NK-92 (cell line): ENCODE measurements at regions not wholly inside any gene's neighbourhood (a gene's known extent, or its start where the extent isn't known, plus 50 kb on each side); places are given as distances from the start of the nearest gene placed in this dataset.

ENCODE experiments used
- DNase-seq: peaks from one replicate; lab custom pipeline; 2025; ENCODE audit not compliant: unreplicated experiment; lab: John Stamatoyannopoulos, UW

GRCh38 chr7:131161103-131161502 lies 166.6 kb upstream of the MKLN1 start:
- no peak for DNase-seq

- no peak for DNase-seq
These were observed 163.4 kb upstream of the MKLN1 start for GRCh38 chr7:131164025-131164925.

- DNase-seq = no peak
These were observed 161.6 kb upstream of the MKLN1 start for GRCh38 chr7:131166066-131166465.

GRCh38 chr7:131170440-131171271 lies 157.0 kb upstream of the MKLN1 start:
- no peak for DNase-seq

- DNase-seq = no peak
These were observed 154.4 kb upstream of the MKLN1 start for GRCh38 chr7:131173145-131173890.

- no peak for DNase-seq
These were observed 153.3 kb upstream of the MKLN1 start for GRCh38 chr7:131174391-131174790.

- DNase-seq = no peak
These were observed 152.8 kb upstream of the MKLN1 start for GRCh38 chr7:131174855-131175254.

- no peak for DNase-seq
These were observed 145.1 kb upstream of the MKLN1 start for GRCh38 chr7:131182446-131183058.

GRCh38 chr7:131183072-131183471 lies 144.6 kb upstream of the MKLN1 start:
- no peak for DNase-seq

- no peak for DNase-seq
These were observed 144.0 kb upstream of the MKLN1 start for GRCh38 chr7:131183611-131184119.

- no peak for DNase-seq
These were observed 140.9 kb upstream of the MKLN1 start for GRCh38 chr7:131186816-131187215.

- no peak for DNase-seq
These were observed 139.0 kb upstream of the MKLN1 start for GRCh38 chr7:131188367-131189339.

GRCh38 chr7:131189488-131189887 lies 138.2 kb upstream of the MKLN1 start:
- DNase-seq = no peak

- no peak for DNase-seq
These were observed 137.5 kb upstream of the MKLN1 start for GRCh38 chr7:131190146-131190545.

GRCh38 chr7:131190581-131190980 lies 137.1 kb upstream of the MKLN1 start:
- DNase-seq = no peak

- DNase-seq = no peak
These were observed 133.4 kb upstream of the MKLN1 start for GRCh38 chr7:131194070-131194865.

- DNase-seq = no peak
These were observed 130.9 kb upstream of the MKLN1 start for GRCh38 chr7:131196803-131197202.

GRCh38 chr7:131197920-131198615 lies 129.6 kb upstream of the MKLN1 start:
- no peak for DNase-seq
